Mesothelial cell of epicardium (in vitro differentiated cells): ENCODE measurements at regions not wholly inside any gene's neighbourhood (a gene's known extent, or its start where the extent isn't known, plus 50 kb on each side); places are given as distances from the start of the nearest gene placed in this dataset.

Source experiments
- DNase-seq, 2 experiments: peaks; one replicate each; pipeline ENCODE4 v3.0.0; 2021; ENCODE audit warnings: low spot score in 2 of 2; ENCODE audit not compliant: unreplicated experiment in 2 of 2
- H3K27ac Mint-ChIP-seq: 2 replicates; pipeline ENCODE4 v1.8.0; 2021; ENCODE audit warnings: mixed read lengths
- H3K27me3 Mint-ChIP-seq: 2 replicates; pipeline ENCODE4 v1.8.0; 2021; ENCODE audit warnings: low read depth, mixed read lengths
- H3K36me3 Mint-ChIP-seq: 2 replicates; pipeline ENCODE4 v1.8.0; 2021; ENCODE audit warnings: mixed read lengths
- H3K4me1 Mint-ChIP-seq: 2 replicates; pipeline ENCODE4 v1.8.0; 2021; ENCODE audit warnings: mixed read lengths
- H3K4me3 Mint-ChIP-seq: 2 replicates; pipeline ENCODE4 v1.8.0; 2021; ENCODE audit warnings: mild to moderate bottlenecking, moderate library complexity, mixed read lengths
- H3K9me3 Mint-ChIP-seq: 2 replicates; pipeline ENCODE4 v1.8.0; 2021; ENCODE audit warnings: mixed read lengths
- TF ChIP-seq, protein P1 (sequence below): fragments of 200-600 bp; sonication (generic); IDR thresholded peaks from one replicate; pipeline ENCODE4 v1.5.0; 2021; ENCODE audit warnings: antibody characterized with exemption; ENCODE audit not compliant: unreplicated experiment

DNA sequence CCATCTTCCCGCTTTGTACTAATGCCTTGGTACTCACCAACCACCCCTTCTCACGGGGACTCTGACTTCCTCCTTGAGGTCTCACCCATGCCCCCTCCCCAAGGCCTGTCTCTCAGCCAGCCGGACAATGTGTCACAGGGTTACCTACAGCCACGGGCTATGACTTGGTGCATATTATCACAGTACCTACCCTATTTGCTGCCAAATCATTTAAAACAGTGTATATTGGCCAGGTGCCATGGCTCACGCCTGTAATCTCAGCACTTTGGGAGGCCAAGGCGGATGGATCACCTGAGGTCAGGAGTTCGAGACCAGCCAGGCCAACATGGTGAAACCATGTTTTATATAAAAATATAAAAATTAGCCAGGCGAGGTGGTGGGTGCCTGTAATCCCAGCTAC, 93.4 kb upstream of the TBL1XR1 start:
- H3K4me1 Mint-ChIP-seq: peaks cover 9% of the 10 kb centered on the region
- no peaks in the 10 kb centered on the region for H3K36me3 Mint-ChIP-seq
- H3K27ac Mint-ChIP-seq: no peak overlapping the region
- H3K9me3 Mint-ChIP-seq: no peaks in the 10 kb centered on the region
- TF ChIP-seq, protein P1, sequence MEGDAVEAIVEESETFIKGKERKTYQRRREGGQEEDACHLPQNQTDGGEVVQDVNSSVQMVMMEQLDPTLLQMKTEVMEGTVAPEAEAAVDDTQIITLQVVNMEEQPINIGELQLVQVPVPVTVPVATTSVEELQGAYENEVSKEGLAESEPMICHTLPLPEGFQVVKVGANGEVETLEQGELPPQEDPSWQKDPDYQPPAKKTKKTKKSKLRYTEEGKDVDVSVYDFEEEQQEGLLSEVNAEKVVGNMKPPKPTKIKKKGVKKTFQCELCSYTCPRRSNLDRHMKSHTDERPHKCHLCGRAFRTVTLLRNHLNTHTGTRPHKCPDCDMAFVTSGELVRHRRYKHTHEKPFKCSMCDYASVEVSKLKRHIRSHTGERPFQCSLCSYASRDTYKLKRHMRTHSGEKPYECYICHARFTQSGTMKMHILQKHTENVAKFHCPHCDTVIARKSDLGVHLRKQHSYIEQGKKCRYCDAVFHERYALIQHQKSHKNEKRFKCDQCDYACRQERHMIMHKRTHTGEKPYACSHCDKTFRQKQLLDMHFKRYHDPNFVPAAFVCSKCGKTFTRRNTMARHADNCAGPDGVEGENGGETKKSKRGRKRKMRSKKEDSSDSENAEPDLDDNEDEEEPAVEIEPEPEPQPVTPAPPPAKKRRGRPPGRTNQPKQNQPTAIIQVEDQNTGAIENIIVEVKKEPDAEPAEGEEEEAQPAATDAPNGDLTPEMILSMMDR: no peak
- DNase-seq: no peak
- no peak overlapping the region for H3K4me3 Mint-ChIP-seq
- no peaks in the 10 kb centered on the region for H3K27me3 Mint-ChIP-seq

DNA sequence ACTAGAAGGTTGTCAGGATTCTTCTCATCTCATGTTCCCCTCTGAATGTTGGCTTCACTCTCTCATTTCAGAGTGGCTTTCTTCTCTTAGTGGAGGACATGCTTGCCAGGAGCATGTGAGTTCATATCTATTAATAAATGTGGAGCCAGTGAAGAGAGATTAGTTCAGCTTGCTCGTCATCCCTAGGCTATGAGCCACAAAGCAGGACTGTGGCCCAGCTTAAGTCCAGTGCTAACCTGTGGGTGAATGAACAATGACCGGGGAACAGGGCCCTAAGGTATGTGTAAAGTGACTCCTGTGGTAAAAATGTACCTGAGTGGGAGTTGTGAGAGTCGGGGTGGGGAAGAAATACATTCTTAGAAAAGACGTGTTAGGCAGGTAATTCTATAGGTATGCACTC, 96.9 kb upstream of the TBL1XR1 start:
- TF ChIP-seq, protein P1: no peak
- H3K27ac Mint-ChIP-seq: peak overlapping the region; percentile 26
- no peaks in the 10 kb centered on the region for H3K36me3 Mint-ChIP-seq
- no peak overlapping the region for H3K4me3 Mint-ChIP-seq
- no peak for DNase-seq
- no peaks in the 10 kb centered on the region for H3K27me3 Mint-ChIP-seq
- H3K4me1 Mint-ChIP-seq: peaks cover 5% of the 10 kb centered on the region
- no peaks in the 10 kb centered on the region for H3K9me3 Mint-ChIP-seq

- TF ChIP-seq, protein P1: no peak
- Mint-ChIP-seq H3K36me3 (no peaks in the 10 kb centered on the region), H3K4me3 (no peak overlapping the region), H3K27ac (no peak overlapping the region), H3K27me3 (no peaks in the 10 kb centered on the region), H3K4me1 (peaks cover 5% of the 10 kb centered on the region), H3K9me3 (no peaks in the 10 kb centered on the region)
- DNase-seq: no peak
Observed at GRCh38 chr3:177295116-177295515, 97.8 kb upstream of the TBL1XR1 start.

- no peaks in the 10 kb centered on the region for H3K9me3 Mint-ChIP-seq
- no peak overlapping the region for H3K4me3 Mint-ChIP-seq
- no peaks in the 10 kb centered on the region for H3K27me3 Mint-ChIP-seq
- peaks cover 2% of the 10 kb centered on the region for H3K4me1 Mint-ChIP-seq
- no peaks in the 10 kb centered on the region for H3K36me3 Mint-ChIP-seq
- H3K27ac Mint-ChIP-seq: no peak overlapping the region
- TF ChIP-seq, protein P1: no peak
- DNase-seq: no peak
Observed at GRCh38 chr3:177299250-177299649, 102.0 kb upstream of the TBL1XR1 start.

GRCh38 chr3:177300039-177300833, 103.0 kb upstream of the TBL1XR1 start:
- Mint-ChIP-seq H3K36me3 (no peaks in the 10 kb centered on the region), H3K4me3 (no peak overlapping the region), H3K27ac (no peak overlapping the region), H3K27me3 (no peaks in the 10 kb centered on the region), H3K9me3 (no peaks in the 10 kb centered on the region), H3K4me1 (peaks cover under 1% of the 10 kb centered on the region)
- TF ChIP-seq, protein P1: no peak
- no peak for DNase-seq

DNA sequence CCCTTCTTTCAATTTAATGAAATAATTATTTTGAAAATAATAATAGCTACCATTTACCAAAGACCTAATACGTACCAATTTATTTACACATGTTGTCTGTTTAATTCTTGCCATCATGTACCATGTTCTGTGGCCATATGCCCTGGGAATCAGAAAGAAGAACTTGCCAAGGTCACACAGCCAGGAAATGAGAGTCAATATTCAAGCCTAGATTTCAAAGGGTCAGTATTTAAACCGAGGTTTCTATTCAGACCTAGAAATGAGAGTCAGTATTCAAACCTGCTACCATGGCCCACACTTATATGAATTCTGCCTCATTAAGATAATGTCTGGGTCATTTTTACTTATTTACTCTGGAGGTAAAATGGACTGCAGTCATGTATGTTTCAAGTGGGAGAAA, 103.6 kb upstream of the TBL1XR1 start:
- Mint-ChIP-seq H3K4me3 (no peak overlapping the region), H3K9me3 (no peaks in the 10 kb centered on the region), H3K4me1 (peaks cover 4% of the 10 kb centered on the region), H3K36me3 (no peaks in the 10 kb centered on the region), H3K27ac (no peak overlapping the region), H3K27me3 (no peaks in the 10 kb centered on the region)
- DNase-seq: no peak
- TF ChIP-seq, protein P1: no peak
